ENCODE measurements at regions not wholly inside any gene's neighbourhood (a gene's known extent, or its start where the extent isn't known, plus 50 kb on each side); places are given as distances from the start of the nearest gene placed in this dataset.

DNA sequence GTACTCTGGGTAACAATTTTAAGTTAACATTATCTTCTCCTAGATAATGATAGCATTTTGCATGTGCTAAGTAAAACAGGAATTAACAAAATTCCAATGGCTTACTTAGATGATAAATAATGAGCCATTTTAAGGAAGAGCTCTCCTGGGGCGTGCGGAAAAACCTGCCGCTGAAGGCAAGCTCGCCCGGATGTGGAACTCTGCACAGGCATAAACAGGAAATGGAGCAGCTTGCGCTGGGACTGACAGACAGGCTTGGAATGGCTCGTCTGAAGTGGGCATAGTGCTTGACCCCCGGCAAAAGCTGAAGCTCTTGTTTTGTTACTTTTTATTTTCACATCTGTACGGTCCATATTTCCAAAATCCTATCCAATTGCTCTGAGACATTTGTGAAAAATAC is 169.2 kb downstream of the ZNF281 start:
- no peaks in the 10 kb centered on the region for H3K36me3 ChIP-seq (replicated peaks in 1 of 2; ENCODE audit: control extremely low read depth in 1 of 2, control insufficient read depth in 1 of 2, extremely low read depth in 1 of 2, insufficient read depth in 2 of 2, low read length in 1 of 2)
- H3K9ac ChIP-seq (ENCODE audit: low read length), result no peak overlapping the region
- ChIA-PET POLR2A (no interaction called here), CTCF (interaction anchor here (0.9 to 1.7 kb wide), 2 partner anchors 35 to 248 kb away, joined by 3 to 5 read pairs; no protein-coding TSS in a partner anchor)
- H3K9me3 ChIP-seq (ENCODE audit: control extremely low read depth in 1 of 3, control insufficient read depth in 2 of 3, insufficient read depth in 1 of 3, low read length in 2 of 3), result no peaks in the 10 kb centered on the region
- TF ChIP-seq EZH2 (IDR thresholded peaks at IDR 0.05; ENCODE audit: borderline replicate concordance, insufficient read depth, low read depth, low read length, poor library complexity, severe bottlenecking) (no peak), CTCF (IDR thresholded peaks at IDR 0.05) (no peak)
- no peak overlapping the region for H3K27ac ChIP-seq (ENCODE audit: low read length in 2 of 2)
- no peaks in the 10 kb centered on the region for H3K79me2 ChIP-seq (ENCODE audit: control insufficient read depth, insufficient read depth, low read length)
- H3K9me3 Mint-ChIP-seq (ENCODE audit: insufficient read depth), result no peaks in the 10 kb centered on the region
- ATAC-seq (ENCODE audit: low read depth), result no peak
- H4K20me1 ChIP-seq (ENCODE audit: control insufficient read depth, insufficient read depth, low read length, poor library complexity, severe bottlenecking), result no peaks in the 10 kb centered on the region
- H3K27me3 Mint-ChIP-seq, result peaks cover 50% of the 10 kb centered on the region
- peaks cover 14% of the 10 kb centered on the region for H3K4me1 Mint-ChIP-seq
- H3K27me3 ChIP-seq (replicated peaks in 1 of 4; ENCODE audit: control extremely low read depth in 1 of 4, control insufficient read depth in 3 of 4, insufficient read depth in 4 of 4, low read length in 3 of 4), result peaks cover 0 to 25% (median 10%) of the 10 kb centered on the region in 4 experiments
- H3K27ac Mint-ChIP-seq, result no peak overlapping the region
- WGBS (ENCODE audit: insufficient coverage), result 12% methylated on average over 8 of the region's 9 CpGs
- H3K4me3 ChIP-seq (ENCODE audit: control extremely low read depth in 1 of 5, extremely low read depth in 1 of 5, insufficient read depth in 1 of 5, low read depth in 2 of 5, low read length in 4 of 5), result no peak overlapping the region
- H2AFZ ChIP-seq (ENCODE audit: insufficient read depth, low read depth, low read length, poor library complexity, severe bottlenecking), result no peak overlapping the region
- DNase-seq, result no peak
- intact Hi-C loops (cut with micrococcal nuclease), result no loop called here
- no peak overlapping the region for H3K4me3 Mint-ChIP-seq
- H3K4me1 ChIP-seq (ENCODE audit: control insufficient read depth in 2 of 2, insufficient read depth in 2 of 2, low read length in 2 of 2), result peaks cover 0 to 15% of the 10 kb centered on the region in 2 donors
- H3K4me2 ChIP-seq (replicated peaks; ENCODE audit: low read depth, low read length, poor library complexity, severe bottlenecking), result no peak overlapping the region

DNA sequence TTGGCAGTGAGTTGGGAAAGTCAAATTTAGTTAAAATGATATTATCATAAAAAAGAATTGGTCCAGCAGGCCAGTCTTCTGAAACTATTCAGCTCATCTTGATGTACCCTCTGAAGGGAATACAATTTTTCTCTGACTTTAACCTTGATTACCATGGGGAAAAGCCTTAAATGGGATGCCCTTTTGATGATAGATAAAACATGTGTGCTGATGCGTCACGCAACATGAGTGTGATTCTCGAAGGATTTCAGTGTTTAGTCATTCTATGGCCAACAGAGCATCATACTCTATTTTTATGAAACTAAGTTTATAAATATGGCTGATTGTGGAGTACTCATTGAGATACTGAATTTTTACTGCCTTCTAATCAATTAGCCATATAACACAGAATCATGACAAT is 171.5 kb downstream of the ZNF281 start:
- Mint-ChIP-seq H3K9me3 (ENCODE audit: insufficient read depth) (no peaks in the 10 kb centered on the region), H3K4me1 (peaks cover 14% of the 10 kb centered on the region), H3K27me3 (peaks cover 50% of the 10 kb centered on the region), H3K27ac (no peak overlapping the region), H3K4me3 (no peak overlapping the region)
- ATAC-seq (ENCODE audit: low read depth) (no peak), DNase-seq (no peak)
- no peaks in the 10 kb centered on the region for H4K20me1 ChIP-seq (ENCODE audit: control insufficient read depth, insufficient read depth, low read length, poor library complexity, severe bottlenecking)
- no peak overlapping the region for H2AFZ ChIP-seq (ENCODE audit: insufficient read depth, low read depth, low read length, poor library complexity, severe bottlenecking)
- ChIA-PET POLR2A (no interaction called here), CTCF (interaction anchor here (0.7 kb wide), 1 partner anchor 17 kb away, joined by 3 read pairs; no protein-coding TSS in a partner anchor)
- H3K4me2 ChIP-seq (replicated peaks; ENCODE audit: low read depth, low read length, poor library complexity, severe bottlenecking), result no peak overlapping the region
- no peak overlapping the region for H3K27ac ChIP-seq (ENCODE audit: low read length in 2 of 2)
- no peak overlapping the region for H3K4me3 ChIP-seq (ENCODE audit: control extremely low read depth in 1 of 5, extremely low read depth in 1 of 5, insufficient read depth in 1 of 5, low read depth in 2 of 5, low read length in 4 of 5)
- peaks cover 0 to 22% (median 6%) of the 10 kb centered on the region in 4 experiments for H3K27me3 ChIP-seq (replicated peaks in 1 of 4; ENCODE audit: control extremely low read depth in 1 of 4, control insufficient read depth in 3 of 4, insufficient read depth in 4 of 4, low read length in 3 of 4)
- TF ChIP-seq CTCF (IDR thresholded peaks at IDR 0.05) (no peak), EZH2 (IDR thresholded peaks at IDR 0.05; ENCODE audit: borderline replicate concordance, insufficient read depth, low read depth, low read length, poor library complexity, severe bottlenecking) (no peak)
- no peak overlapping the region for H3K9ac ChIP-seq (ENCODE audit: low read length)
- no peaks in the 10 kb centered on the region for H3K36me3 ChIP-seq (replicated peaks in 1 of 2; ENCODE audit: control extremely low read depth in 1 of 2, control insufficient read depth in 1 of 2, extremely low read depth in 1 of 2, insufficient read depth in 2 of 2, low read length in 1 of 2)
- no peaks in the 10 kb centered on the region for H3K79me2 ChIP-seq (ENCODE audit: control insufficient read depth, insufficient read depth, low read length)
- WGBS (ENCODE audit: insufficient coverage), result no CpG with 5 or more reads among the region's 3 CpGs
- intact Hi-C loops (cut with micrococcal nuclease), result no loop called here
- H3K9me3 ChIP-seq (ENCODE audit: control extremely low read depth in 1 of 3, control insufficient read depth in 2 of 3, insufficient read depth in 1 of 3, low read length in 2 of 3), result no peaks in the 10 kb centered on the region
- H3K4me1 ChIP-seq (ENCODE audit: control insufficient read depth in 2 of 2, insufficient read depth in 2 of 2, low read length in 2 of 2), result peaks cover 0 to 15% of the 10 kb centered on the region in 2 donors
